Stimulated activated CD8-positive, alpha-beta memory T cell treated with anti-CD3 and anti-CD28 coated beads, Interleukin-12 subunit alpha, Interleukin-12 subunit beta, amount 100 ng/mL, for 4 hours (primary cell): ENCODE measurements at regions not wholly inside any gene's neighbourhood (a gene's known extent, or its start where the extent isn't known, plus 50 kb on each side); places are given as distances from the start of the nearest gene placed in this dataset.

ENCODE experiments used
- DNase-seq: peaks from one replicate; pipeline ENCODE4 v3.0.0-alpha.2; 2020; ENCODE audit warnings: low read depth

DNA sequence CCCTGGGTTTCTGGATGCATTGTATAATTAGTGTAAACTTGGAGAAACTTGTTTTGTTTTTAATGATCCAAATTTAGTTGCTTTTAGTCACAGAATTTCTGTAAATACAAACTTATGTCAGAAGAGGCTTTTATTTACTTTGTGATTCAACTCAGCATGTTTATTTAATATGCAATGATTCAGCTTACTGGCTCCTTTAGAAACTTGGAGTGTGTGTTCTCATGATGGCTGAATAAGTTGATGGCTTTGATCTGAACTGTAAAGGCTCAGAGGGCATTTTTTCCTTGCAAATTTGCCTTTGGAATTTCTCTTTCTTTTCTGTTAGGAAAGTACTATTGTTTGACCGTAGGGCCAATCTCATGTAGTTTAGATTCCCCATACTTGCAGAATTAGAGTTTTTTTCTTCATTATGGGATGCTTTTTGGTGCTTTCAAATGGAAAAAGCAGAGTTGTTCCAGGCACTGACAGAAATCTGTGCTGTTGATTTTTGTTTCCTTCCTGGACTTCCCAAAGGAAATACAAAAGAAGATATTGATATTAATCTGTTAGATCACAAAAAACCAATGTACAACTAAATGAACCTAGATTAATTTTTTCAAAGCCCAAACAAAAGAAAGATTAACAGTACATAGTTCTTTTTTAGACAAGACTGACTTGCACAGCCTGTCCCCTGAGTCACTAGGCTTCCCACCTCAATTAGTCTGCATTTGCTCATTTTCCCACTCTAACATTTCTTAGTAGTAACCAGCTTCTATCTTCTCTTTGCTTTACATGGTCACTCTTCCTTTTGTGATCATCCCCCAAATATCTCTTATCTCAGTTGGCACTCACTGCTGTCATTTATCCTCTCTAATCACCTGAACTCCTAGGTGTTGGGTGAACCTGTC lies 96.8 kb upstream of the AGR3 start:
- DNase-seq, result no peak

DNA sequence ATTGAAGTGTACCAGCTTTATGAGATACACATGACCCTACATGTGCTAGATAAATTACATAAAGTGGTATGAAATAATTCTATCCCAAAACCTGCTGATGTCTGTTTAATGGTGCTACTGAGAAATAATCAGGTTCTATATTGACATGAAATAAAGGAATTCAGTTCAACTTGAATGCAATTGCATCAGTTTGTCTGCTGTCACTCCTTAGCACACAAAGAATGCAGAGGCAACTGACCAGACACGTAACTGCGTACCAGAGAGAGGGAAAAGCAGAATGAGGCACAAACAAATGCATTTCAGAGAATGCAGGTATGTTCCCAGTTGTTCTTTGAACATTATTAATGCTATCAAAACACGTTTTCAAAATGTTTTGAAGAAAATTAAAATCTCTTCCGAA lies 98.8 kb upstream of the AGR3 start:
- no peak for DNase-seq

DNA sequence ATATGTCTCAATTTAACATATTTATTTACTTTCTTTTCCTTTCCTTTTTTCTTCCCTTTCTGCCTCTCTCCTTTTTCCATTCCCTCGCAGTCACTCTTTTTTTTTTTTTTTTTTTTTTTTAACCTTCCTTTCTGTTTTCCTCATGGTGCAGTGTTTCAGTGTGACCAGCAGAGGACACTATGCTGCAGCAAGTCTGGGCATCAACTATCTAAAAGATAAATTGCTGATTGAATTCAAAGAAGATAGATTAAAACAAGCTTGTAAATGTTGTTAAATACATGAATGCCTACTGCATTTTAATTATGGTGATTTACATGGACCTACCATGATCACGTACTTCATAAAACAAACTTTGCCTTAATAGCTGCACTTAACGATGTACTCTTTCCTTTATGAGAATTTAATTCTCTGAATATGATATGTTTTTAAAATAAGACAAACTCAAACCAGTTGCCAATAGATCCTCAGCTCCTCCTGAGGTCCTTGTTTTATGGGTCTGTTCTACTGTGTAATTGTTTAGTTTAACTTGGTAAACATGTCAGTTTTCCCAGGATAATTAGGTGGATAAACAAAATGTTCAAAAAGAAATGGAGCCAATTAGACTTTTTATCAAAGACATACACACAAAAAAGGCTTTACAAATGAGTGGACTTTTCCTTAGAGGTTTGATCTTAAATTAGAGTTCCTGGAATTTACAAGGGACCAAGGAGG lies 101.0 kb upstream of the AGR3 start:
- no peak for DNase-seq

DNA sequence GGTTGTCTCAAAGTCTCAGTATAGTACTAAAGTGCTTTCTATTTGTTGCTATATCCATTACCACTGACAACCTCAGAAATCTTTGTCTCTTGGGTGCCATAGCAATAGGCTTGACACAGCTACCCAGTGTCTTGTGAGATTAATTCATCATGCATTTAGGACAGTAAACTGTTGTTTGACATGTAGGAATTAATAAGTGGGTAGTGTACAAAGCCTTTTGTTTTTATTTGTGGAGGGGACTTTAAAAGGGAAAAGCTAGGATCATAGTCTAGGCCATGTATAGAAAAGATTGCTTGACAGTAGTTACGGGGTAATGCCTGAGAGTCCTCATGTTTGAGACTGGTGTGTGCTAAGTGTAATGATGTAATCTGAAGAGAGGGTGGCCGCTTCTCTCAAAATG lies 102.6 kb upstream of the AGR3 start:
- DNase-seq, result no peak

DNA sequence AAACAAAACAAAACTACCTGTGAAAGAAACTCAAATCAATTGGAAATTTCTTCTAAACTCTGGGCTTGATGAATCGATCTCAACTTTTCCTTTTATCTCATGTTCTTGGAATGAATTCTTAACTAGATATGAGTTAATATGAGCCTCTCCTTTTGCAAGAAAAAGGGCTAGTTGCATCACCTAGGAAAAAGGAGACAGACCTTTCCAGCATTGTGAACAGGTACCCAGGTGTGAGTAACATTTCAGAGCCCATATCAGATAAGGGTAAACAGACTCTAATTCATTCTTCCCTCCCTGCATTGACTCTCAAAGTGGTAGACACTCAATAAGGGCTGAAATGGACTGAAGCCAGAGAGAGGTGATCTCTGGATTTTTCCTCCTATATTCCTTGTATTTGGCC lies 103.8 kb upstream of the AGR3 start:
- no peak for DNase-seq

DNA sequence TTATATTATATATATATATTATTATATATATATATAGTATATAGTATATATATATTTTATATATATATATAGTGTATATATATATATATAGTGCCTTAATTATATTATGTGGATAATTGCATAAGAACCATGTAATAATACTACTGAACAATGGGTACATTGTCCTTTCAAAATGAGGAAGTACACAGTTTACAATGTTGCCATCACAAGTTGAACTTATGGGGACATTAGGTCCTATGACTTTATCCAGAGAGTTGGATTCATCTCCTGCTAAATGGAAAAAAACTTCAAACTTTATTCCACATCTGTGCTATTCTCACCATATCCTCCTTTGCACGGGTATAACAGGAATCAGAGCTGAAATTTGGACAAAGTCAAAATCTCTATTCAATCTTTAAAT lies 105.0 kb upstream of the AGR3 start:
- DNase-seq, result no peak

DNA sequence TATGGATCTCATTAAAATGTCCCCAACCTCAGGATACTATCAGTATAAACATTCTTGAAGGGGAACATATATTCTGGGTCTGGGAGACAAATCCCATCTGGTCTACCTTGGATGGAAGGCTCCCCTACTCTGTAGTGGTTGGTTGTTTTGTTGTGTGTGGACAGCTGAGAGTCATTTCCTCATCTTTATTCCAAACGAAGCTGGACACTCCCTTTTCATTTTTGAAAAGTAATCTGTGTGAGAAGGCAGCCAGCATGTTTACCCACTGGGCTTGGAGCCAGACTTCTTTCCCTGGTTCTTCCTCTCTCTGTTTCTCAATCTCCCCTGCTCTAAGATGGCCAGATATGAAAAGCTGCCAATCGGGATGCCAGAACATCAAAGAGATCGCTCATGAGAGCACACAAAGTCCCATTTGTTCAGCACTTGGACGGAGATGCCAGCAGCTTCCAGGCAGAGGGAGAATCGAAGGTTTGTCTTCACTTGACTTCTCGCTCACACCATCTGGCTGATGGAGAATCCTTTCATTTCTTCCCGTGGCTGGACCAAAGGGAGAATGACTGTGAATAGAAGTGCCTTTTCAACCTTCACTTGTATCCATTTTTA lies 108.1 kb upstream of the AGR3 start:
- no peak for DNase-seq

DNA sequence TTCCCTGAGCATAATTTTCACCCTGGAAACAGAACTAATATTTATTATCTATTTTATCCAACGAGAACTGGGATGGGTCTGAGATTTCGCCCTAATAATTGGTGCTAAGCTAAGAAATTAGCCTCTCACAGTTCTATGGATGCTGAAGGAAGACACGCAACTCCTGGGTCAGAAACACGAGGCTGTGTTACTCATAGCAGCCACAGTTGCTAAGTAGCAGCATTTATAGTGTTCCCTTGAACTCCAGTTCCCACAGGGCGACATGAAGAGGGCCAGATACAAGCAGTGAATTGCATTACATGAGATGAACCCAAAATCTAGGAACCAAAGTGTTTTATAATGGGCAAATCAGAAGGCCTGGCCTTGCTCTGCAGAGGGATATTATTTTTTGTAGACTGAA lies 109.8 kb upstream of the AGR3 start:
- no peak for DNase-seq

DNA sequence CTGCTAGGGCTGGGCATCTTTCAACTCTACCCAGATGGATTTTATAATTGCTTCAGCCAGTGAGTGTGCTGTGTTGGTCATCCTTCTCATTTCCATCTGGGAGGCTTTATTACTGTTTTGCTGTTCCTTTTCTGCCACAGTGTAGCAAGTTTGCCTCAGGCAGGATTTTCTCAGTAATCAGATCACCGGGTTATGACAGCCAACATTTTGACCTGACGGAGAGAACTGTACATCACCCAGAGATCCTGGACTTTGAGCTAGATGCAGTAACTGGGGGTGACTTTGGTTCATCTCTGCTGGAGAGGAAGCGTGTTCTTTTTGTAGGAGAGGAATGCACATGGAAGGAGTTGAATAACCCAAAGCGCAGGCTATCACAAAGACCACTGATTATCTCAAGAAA lies 111.8 kb upstream of the AGR3 start:
- DNase-seq, result no peak

DNA sequence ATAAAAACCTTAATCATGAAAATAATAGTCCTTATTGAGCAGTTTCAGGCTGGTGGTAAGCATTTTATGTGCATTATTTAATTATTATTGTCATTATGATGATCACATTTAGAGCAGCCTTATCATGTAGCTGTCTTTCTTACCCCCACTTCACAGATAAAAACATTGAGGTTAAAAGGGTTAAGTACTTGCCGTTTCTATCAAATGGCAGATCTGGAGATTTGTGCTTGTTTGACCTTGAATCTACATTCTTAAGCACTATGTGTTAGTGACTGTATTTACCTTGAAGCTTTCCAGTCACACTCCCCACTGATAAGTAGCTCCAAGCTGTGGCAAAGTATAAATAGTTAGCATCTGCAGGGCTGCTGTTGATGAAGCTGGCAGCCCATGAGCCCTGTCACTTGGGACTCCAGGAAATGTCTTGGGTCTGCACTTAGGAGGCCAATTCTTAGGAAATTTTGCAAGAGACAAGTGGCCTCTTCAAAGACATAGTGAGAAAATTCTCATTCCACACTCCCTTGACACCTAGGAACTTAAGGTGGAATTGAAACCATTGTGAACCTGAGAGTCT lies 116.8 kb upstream of the AGR3 start:
- no peak for DNase-seq

DNA sequence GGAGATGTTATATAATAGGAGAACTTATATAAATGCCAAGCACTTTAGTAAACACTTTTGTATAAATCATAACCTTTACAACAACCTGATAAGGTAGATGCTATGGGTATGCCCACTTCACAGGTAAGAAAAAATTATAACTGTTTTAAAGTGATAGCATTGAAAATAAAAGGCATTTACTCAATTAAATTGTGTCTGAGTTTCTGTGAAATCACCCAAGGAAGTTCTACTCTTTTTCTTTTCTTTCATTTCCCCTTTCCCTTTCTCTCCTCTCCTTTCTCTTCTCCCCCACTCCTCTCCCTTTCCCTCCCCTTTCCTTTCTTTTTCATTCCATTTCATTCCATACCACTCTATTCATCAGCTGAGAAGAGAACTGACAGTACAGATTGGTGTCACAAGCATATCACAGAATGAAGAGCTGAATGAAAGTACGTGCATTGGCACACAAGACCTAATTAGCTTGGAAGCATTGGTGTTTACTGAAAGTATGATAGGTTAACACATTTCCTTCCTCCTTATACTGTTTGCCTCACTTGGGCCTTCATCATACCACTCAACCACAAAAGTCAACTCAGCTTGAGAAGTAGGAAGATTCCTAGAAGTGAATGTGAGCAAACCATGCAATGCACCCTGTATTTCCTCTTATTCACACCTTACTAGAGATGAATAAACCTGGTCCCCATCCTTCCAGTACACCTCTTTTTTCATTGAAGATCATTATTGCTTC lies 117.9 kb upstream of the AGR3 start:
- DNase-seq, result no peak

DNA sequence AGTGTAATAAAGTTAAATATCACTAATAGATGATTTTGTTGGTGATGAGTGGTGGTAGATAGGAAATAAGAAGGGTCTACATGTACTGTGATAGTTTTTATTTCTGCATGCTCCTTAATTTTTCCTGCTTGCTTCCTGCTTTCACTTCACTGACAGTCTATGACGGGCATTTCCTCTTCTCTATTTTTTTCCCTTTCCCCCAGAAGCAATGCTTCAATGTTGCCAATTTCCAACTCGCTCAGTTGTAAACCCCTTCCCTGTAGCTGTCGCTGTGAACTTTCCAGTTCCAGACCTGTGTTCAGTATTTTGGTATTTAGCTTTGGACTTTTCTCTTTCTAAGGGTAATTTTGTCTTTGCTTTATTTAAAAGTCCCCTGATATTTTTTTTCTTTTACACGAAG lies 123.5 kb upstream of the AGR3 start:
- DNase-seq, result no peak

DNA sequence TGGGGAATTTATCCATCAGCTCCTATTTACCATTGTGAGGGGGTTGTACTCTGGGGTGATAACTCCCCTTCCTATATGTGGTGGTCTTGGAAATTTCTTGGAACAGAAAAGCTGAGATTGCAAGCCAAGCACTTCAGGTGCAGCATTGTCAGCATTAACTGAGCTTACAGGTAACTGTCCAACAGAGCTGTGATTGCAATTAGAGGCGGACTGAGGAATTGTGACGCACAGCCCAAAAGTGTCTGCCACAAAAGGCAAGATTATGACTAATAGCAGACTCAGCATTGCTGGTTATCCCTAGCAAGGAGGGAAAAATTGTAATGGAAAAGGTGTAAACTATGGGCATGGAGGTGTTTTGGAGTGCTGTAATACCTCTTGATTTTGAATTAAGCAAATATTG lies 126.1 kb upstream of the AGR3 start:
- no peak for DNase-seq

DNA sequence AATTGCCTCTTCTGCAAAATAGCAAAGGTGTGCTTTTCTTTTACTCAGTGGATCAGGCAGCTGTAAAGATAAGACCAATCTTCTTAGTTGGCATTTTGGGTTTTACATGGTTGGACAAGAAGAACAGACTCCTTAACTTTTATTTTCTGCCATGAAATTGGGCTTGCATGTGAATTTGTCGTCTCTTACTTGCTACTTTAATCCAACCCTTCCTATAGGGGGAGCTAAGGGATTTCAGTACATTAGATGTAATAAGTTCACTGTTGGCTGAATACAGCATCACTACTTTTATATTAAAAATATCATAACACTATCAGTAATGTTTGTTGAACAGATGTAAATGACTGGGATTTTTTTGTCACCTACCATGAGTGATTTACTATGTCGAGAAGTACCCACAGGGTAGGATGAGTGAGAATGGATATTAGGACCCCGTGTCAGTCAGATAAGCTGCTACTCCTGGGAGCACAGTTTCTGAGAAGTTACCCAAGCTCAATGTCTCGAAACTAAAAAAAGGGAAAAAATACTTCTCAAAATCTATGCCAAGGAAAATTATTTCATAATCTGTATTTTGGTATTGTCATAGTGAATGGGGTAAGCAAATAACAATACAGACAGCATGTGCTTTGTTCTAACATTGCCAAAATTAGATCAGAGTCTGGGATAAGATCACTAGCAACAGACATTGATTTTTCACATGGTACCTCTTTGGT lies 127.4 kb upstream of the AGR3 start:
- DNase-seq, result no peak

DNA sequence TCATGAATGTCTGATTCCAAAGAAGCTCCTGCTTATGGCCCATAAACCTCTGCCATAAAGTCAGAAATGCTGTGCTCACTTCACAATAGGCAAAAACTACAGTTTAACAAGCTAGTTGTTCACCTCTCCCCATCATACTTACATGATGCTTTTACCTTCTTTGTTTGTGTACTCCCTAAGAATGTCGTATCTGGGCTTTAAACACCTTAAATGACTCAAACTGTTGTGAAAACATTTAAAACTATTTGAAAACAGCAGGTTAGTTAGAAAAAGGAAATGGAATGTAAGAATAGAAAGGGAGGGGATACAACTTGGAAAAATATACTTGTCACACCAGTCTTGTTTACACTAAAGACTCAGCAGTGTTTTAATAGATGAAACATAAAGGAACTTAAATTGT lies 128.2 kb upstream of the AGR3 start:
- DNase-seq, result no peak

DNA sequence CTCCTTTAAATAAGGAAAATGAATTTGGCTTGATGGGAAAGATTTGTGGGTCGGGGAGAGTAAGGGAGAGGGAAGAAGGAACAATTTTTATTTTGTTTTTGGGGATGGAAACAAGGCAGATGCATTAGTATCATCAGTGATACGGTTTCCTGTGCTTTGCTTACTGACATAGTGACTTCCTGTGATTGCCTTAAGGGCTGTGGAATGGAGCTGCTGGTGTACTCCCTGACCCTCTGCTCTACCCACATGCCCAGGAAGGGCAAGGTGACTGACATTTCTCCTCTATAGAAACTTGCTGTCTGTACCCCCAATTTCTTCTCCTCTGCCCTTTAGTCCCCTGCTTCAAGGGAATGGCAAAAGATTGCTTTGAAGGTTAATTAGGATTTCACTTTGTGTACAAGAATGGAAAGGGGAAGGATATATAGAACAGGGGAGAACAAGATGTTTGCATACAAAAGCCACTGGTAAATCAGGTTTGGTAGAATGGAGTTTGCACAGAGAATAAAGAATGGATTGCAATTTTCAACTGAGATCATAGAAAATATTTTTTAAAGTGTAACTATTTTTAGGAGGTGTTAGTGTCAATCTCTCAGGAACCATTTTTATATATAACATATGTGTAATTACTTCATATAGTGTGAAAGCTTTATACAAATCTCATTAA lies 129.0 kb upstream of the AGR3 start:
- no peak for DNase-seq

DNA sequence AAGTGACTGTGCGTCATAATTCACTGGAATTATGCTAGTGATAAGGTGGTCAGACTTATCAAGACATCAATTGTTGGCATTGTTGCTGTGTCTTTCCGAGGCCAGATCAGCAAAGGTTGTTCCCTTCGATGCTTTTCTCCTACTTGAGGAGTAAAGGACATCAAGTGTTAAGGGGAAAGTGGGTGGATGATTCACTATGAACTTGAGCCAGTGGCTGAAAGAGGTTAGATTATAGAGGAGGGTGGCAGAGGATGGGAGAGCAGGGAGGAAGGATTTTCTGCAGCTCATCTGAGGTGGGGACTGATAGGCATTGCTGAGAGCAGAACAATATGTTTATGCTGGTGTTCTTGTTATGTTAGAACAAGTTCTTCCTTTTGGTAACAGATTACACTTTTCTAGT lies 131.4 kb upstream of the AGR3 start:
- DNase-seq, result no peak

DNA sequence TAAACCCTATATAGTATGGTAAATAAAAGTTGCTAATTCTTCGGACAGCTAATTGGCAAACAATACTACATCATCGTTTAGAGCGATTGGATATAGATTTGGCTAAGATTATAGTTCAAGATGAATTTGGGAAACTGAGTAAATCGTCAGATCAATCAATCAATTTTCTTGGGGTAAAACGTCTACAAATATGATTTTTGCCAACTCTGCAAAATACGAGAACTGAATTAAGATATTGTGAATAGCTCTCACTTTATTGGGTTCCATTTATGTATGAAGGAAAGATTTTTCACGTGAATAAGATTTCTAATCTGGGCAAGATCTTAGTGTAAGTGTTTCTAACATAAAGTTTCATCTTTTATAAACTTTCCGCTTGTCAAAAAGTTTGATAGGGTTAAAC lies 132.9 kb upstream of the AGR3 start:
- no peak for DNase-seq

DNA sequence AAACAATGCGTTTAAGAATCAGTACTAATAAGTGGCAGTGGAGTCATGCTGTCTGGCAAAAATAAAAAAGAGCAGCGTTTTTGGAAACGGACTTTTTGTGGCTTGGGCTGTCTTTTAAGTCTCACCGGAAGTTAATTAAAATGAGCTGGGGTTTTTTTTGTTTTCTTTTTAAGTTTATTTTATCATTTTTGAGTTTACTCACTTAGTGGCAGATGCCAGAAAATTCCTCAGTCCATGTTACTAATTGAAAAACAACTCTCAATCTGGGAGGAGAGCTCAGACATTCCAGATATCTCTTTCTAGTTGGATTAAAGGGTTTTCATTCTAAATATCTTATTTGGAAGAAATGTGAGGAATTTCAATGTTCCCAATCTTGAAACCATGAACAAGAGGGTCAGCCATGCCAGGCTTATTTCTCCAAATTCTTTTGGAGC lies 133.8 kb upstream of the AGR3 start:
- no peak for DNase-seq

DNA sequence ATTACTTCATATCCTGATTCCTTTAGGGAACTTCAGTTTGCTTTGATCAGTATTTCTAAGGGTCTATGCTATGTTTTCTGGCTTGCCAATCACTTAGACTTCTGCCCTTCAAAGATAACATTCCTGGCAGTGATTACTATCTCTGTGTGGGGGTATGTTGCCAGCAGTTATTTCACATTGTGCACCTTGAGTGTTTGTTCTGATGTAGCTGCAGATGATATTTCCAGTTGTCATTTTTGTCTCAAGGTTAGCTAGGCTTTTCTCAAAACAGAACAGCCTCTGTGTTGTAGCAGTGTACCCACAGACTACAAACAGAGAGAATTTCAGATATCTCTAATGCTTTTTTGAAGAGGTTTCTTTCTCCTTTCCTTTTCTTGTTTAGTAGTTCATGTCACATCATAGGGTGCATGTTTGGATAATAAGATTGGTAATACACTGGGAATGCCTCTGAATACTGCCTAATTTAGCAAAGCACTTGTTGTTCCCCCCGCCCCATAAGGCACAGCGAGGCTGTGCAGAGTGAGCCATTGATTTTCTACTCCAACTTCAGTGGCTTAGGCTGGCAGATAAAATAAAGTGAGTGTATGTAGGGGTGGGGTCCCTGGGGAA lies 134.7 kb upstream of the AGR3 start:
- DNase-seq, result no peak

DNA sequence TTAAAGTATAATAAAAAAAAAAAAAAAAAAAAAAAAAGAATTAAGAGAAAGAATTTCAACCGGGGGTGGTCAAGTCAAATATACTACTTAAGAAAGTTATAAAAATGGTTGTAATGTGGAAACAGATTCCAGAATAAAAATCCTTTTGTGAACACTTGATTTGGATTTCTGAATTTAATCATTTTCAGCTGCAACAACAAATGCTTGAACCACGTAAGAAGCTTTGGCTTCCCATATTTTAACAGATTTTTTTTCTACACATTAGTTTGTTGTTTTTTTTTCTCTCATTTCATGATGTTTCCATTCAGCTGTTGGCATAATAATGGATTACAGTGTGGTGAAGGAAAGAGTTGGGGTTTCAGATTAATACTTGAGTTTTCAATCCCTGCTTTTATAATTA lies 137.3 kb upstream of the AGR3 start:
- no peak for DNase-seq
